ENCODE measurements at regions not wholly inside any gene's neighbourhood (a gene's known extent, or its start where the extent isn't known, plus 50 kb on each side); places are given as distances from the start of the nearest gene placed in this dataset.

GRCh38 chr16:49168126-49168525, 113.5 kb downstream of the CBLN1 start:
- TF ChIP-seq, protein P1, sequence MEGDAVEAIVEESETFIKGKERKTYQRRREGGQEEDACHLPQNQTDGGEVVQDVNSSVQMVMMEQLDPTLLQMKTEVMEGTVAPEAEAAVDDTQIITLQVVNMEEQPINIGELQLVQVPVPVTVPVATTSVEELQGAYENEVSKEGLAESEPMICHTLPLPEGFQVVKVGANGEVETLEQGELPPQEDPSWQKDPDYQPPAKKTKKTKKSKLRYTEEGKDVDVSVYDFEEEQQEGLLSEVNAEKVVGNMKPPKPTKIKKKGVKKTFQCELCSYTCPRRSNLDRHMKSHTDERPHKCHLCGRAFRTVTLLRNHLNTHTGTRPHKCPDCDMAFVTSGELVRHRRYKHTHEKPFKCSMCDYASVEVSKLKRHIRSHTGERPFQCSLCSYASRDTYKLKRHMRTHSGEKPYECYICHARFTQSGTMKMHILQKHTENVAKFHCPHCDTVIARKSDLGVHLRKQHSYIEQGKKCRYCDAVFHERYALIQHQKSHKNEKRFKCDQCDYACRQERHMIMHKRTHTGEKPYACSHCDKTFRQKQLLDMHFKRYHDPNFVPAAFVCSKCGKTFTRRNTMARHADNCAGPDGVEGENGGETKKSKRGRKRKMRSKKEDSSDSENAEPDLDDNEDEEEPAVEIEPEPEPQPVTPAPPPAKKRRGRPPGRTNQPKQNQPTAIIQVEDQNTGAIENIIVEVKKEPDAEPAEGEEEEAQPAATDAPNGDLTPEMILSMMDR (IDR thresholded peaks at IDR 0.05 in 4 of 5, conservative IDR thresholded peaks at IDR 0.05 in 1 of 5), result no peak
- no peak for TF ChIP-seq POLR2A (IDR thresholded peaks at IDR 0.05)

Measured in gastrocnemius medialis (tissue), 4 donors.